Lower leg skin (tissue), 4 donors: ENCODE measurements at regions not wholly inside any gene's neighbourhood (a gene's known extent, or its start where the extent isn't known, plus 50 kb on each side); places are given as distances from the start of the nearest gene placed in this dataset.

ENCODE experiments used
- DNase-seq, 2 donors: peaks; one replicate each; pipeline ENCODE4 v3.0.0-alpha.2; 2019; ENCODE audit warnings: low spot score in 2 of 2
- H3K4me3 ChIP-seq: fragments of 200-600 bp; sonication (generic); 2 replicates; pipeline ENCODE4 v1.5.1; 2017; ENCODE audit warnings: mild to moderate bottlenecking, low read depth; ENCODE audit not compliant: poor library complexity, severe bottlenecking
- POLR2A ChIP-seq, 2 donors: fragments of 450-650 bp; IDR thresholded peaks; one replicate each; pipeline ENCODE4 v1.6.1; 2016 to 2017; ENCODE audit warnings: antibody characterized with exemption in 2 of 2, mild to moderate bottlenecking in 1 of 2, moderate library complexity in 1 of 2
- WGBS, 2 donors: methylation state at CpG; one replicate each; pipeline ENCODE4 v1.1.5; 2018; 5-methylcytosine and 5-hydroxymethylcytosine counted together
- intact Hi-C: fragments of 100-400 bp; cut with DNase I; formaldehyde crosslinking; loops from one replicate; pipeline ENCODE4 v1.15.0; 2023; ENCODE audit warnings: low total_unique reads
- TF ChIP-seq, protein P1 (sequence below), 3 donors: fragments of 450-650 bp; IDR thresholded peaks; one replicate each; pipeline ENCODE4 v1.5.1; 2016; ENCODE audit warnings: antibody characterized with exemption in 3 of 3, mild to moderate bottlenecking in 3 of 3, moderate library complexity in 2 of 3

DNA sequence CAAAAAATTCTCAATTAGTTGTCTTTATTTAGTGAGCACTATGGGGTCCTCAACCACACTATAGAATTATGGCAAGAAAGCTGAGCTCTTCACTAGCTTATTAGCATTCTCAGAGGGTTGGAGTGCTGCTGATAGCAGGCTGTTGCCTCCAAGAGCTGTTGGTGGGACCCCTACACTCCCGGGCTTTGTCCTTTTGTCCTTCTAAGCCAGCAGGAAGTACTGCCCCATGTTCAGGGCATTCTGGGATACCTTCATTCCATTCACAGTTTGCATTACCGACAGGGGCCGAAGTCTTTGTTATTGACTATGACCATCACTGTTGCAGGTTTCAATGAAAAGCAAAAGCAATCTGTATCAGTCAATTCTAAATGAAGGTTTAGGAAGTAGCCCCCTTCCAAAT, 89.5 kb upstream of the OTX2 start:
- H3K4me3 ChIP-seq: no peak overlapping the region
- no peak for TF ChIP-seq POLR2A (IDR thresholded peaks at IDR 0.05)
- TF ChIP-seq, protein P1, sequence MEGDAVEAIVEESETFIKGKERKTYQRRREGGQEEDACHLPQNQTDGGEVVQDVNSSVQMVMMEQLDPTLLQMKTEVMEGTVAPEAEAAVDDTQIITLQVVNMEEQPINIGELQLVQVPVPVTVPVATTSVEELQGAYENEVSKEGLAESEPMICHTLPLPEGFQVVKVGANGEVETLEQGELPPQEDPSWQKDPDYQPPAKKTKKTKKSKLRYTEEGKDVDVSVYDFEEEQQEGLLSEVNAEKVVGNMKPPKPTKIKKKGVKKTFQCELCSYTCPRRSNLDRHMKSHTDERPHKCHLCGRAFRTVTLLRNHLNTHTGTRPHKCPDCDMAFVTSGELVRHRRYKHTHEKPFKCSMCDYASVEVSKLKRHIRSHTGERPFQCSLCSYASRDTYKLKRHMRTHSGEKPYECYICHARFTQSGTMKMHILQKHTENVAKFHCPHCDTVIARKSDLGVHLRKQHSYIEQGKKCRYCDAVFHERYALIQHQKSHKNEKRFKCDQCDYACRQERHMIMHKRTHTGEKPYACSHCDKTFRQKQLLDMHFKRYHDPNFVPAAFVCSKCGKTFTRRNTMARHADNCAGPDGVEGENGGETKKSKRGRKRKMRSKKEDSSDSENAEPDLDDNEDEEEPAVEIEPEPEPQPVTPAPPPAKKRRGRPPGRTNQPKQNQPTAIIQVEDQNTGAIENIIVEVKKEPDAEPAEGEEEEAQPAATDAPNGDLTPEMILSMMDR (IDR thresholded peaks at IDR 0.05): no peak
- WGBS, 2 donors: 52 to 56% methylated on average over 3 of the region's 3 CpGs
- DNase-seq: no peak
- intact Hi-C loops: no loop called here

DNA sequence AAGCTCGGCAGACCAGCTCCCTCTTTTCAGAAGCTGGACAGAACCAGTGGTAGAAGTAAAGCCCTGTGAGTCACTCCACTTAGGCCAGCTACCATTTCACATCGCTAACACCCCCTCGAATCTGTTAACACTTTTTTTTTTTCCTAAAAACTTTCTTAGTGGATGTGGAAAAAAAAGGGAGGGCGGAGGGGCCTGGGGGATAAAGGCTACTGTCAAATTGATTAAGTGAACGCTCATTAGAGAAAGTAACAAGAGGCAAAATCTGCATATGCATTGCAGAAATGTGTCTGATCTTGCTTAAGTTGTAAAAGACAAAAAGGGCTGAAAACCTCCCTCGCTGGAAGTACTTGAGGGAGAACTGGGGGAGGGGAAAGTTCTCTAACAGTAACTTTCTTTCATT, 86.6 kb upstream of the OTX2 start:
- whole genome bisulfite sequencing, 2 donors: 18 to 26% methylated on average over 6 of the region's 6 CpGs
- no peak overlapping the region for H3K4me3 ChIP-seq
- TF ChIP-seq POLR2A (IDR thresholded peaks at IDR 0.05): no peak
- TF ChIP-seq, protein P1 (IDR thresholded peaks at IDR 0.05): no peak
- DNase-seq: no peak
- intact Hi-C loops: no loop called here

DNA sequence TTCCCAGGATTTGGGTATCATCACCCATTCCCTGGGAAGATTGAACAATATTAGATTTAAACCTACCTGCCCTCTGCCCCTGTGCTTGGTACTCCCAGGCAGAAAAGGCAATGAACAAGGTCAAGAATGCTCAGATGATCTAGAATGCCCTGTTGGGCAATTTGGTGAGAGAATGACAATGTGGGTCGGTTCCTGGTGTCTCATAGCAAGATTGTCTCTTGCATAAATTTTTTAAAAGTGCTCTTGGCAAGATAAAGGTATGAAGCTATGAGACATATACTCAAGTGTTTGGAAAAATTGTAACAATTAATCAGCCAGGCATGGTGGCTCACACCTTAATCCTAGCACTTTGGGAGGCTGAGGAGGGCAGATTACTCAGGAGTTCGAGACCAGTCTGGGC, 86.0 kb upstream of the OTX2 start:
- 74 to 86% methylated on average over 2 of the region's 2 CpGs for WGBS, 2 donors
- TF ChIP-seq, protein P1 (IDR thresholded peaks at IDR 0.05): no peak
- TF ChIP-seq POLR2A (IDR thresholded peaks at IDR 0.05): no peak
- DNase-seq: no peak
- intact Hi-C loops: no loop called here
- no peak overlapping the region for H3K4me3 ChIP-seq

DNA sequence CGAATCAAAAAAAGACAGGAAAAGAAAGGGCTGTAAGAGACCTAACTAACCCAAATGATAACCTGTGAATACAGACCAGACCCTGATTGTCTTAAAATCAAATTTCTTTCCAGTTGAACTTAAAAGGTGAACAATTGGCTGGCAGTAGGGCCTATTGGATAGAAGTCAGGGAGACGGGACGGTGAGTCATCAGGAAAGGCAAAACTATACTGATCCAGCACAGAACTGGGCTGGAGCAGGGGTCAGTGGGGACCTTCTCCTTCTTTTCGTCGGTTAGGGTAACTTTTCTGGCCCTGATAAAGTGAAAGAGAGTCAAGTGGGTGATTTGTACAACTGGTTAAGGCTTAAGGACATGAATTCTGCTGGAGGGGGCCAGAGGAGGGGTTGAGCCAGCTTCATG, 84.9 kb upstream of the OTX2 start:
- DNase-seq: no peak
- no peak overlapping the region for H3K4me3 ChIP-seq
- intact Hi-C loops: no loop called here
- 42 to 46% methylated on average over 5 of the region's 5 CpGs for WGBS, 2 donors
- TF ChIP-seq POLR2A (IDR thresholded peaks at IDR 0.05): no peak
- TF ChIP-seq, protein P1 (IDR thresholded peaks at IDR 0.05): no peak

DNA sequence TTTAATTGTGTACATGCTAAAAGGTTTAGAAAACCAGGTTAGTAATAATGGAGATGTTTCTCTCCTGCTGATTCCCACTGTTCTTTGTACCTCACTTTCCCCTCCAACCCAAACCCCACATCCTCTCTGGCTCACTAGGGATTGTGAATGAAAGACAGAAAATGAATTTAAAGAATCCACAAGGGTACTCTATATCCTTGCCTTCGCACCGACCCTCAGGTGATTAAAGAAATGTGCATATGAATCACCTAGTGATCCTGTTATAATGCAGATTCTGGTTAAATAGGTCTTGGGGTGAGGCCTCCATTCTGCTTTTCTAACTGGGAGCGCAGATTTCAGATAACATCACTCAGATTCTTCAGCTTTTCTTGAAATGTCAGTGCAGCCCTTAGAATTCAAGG, 84.3 kb upstream of the OTX2 start:
- intact Hi-C loops: loop anchor here (5.0 kb wide), 1 partner anchor 792 kb away; no protein-coding TSS in a partner anchor
- WGBS, 2 donors: 52 to 74% methylated on average over 3 of the region's 3 CpGs
- no peak for TF ChIP-seq POLR2A (IDR thresholded peaks at IDR 0.05)
- TF ChIP-seq, protein P1 (IDR thresholded peaks at IDR 0.05): no peak
- H3K4me3 ChIP-seq: no peak overlapping the region
- no peak for DNase-seq

DNA sequence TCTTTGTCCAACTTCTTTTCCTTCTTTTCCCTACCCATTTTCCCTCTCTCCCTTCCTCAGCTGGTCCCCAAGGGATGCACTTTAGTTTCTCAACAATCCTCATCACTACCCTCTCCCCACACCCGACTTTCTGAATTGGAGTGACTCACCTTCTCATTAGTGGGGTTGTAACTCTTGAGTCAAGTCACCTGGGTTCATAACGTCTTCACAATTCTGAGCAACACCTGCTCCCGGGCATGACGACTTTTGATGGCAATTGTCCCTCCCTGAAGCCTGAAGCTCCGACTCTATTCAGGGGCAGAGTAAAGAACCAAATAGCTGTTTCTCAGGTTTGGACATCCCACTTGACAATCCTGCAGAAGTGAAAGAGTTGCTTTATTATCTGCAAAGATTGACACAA, 82.7 kb upstream of the OTX2 start:
- intact Hi-C loops: loop anchor here (5.0 kb wide), 1 partner anchor 791 kb away; no protein-coding TSS in a partner anchor
- 23 to 27% methylated on average over 5 of the region's 5 CpGs for WGBS, 2 donors
- H3K4me3 ChIP-seq: no peak overlapping the region
- no peak for TF ChIP-seq POLR2A (IDR thresholded peaks at IDR 0.05)
- TF ChIP-seq, protein P1 (IDR thresholded peaks at IDR 0.05): no peak
- no peak for DNase-seq
